Activated naive CD4-positive, alpha-beta T cell treated with anti-CD3 and anti-CD28 coated beads, Interleukin-2, amount 50 U/mL, for 24 hours (primary cell): ENCODE measurements at regions not wholly inside any gene's neighbourhood (a gene's known extent, or its start where the extent isn't known, plus 50 kb on each side); places are given as distances from the start of the nearest gene placed in this dataset.

Experiments
- H3K27ac Mint-ChIP-seq: one replicate; pipeline ENCODE4 v1.8.0; 2021; ENCODE audit warnings: mild to moderate bottlenecking, mixed read lengths
- H3K27me3 Mint-ChIP-seq: one replicate; pipeline ENCODE4 v1.8.0; 2021; ENCODE audit warnings: mixed read lengths
- H3K36me3 Mint-ChIP-seq: one replicate; pipeline ENCODE4 v1.8.0; 2021; ENCODE audit warnings: mixed read lengths
- H3K4me1 Mint-ChIP-seq: one replicate; pipeline ENCODE4 v1.8.0; 2021; ENCODE audit warnings: mixed read lengths
- H3K4me3 Mint-ChIP-seq: one replicate; pipeline ENCODE4 v1.8.0; 2021; ENCODE audit warnings: mild to moderate bottlenecking, mixed read lengths
- H3K9me3 Mint-ChIP-seq: one replicate; pipeline ENCODE4 v1.8.0; 2021; ENCODE audit warnings: mixed read lengths

GRCh38 chr6:19322691-19323485 lies 514.3 kb upstream of the ID4 start:
- H3K27me3 Mint-ChIP-seq: no peaks in the 10 kb centered on the region
- peaks cover 6% of the 10 kb centered on the region for H3K9me3 Mint-ChIP-seq
- H3K4me3 Mint-ChIP-seq: no peak overlapping the region
- no peak overlapping the region for H3K27ac Mint-ChIP-seq
- no peaks in the 10 kb centered on the region for H3K36me3 Mint-ChIP-seq
- no peaks in the 10 kb centered on the region for H3K4me1 Mint-ChIP-seq

- no peak overlapping the region for H3K27ac Mint-ChIP-seq
- no peaks in the 10 kb centered on the region for H3K36me3 Mint-ChIP-seq
- H3K4me1 Mint-ChIP-seq: no peaks in the 10 kb centered on the region
- no peak overlapping the region for H3K4me3 Mint-ChIP-seq
- H3K9me3 Mint-ChIP-seq: peaks cover 6% of the 10 kb centered on the region
- H3K27me3 Mint-ChIP-seq: no peaks in the 10 kb centered on the region
Measured at GRCh38 chr6:19324376-19324775, 512.8 kb upstream of the ID4 start.

- no peak overlapping the region for H3K4me3 Mint-ChIP-seq
- no peak overlapping the region for H3K27ac Mint-ChIP-seq
- peaks cover 10% of the 10 kb centered on the region for H3K9me3 Mint-ChIP-seq
Measured at GRCh38 chr6:19325335-19325789, 511.8 kb upstream of the ID4 start.

GRCh38 chr6:19327241-19327640 lies 509.9 kb upstream of the ID4 start:
- H3K4me3 Mint-ChIP-seq: no peak overlapping the region
- peaks cover 4% of the 10 kb centered on the region for H3K9me3 Mint-ChIP-seq
- H3K27ac Mint-ChIP-seq: no peak overlapping the region
- no peaks in the 10 kb centered on the region for H3K4me1 Mint-ChIP-seq
- no peaks in the 10 kb centered on the region for H3K36me3 Mint-ChIP-seq
- H3K27me3 Mint-ChIP-seq: no peaks in the 10 kb centered on the region

More at GRCh38 chr6:19325335-19325789, 511.8 kb upstream of the ID4 start:
- Mint-ChIP-seq H3K27me3 (no peaks in the 10 kb centered on the region), H3K4me1 (no peaks in the 10 kb centered on the region), H3K36me3 (no peaks in the 10 kb centered on the region)

GRCh38 chr6:19327661-19328060 lies 509.5 kb upstream of the ID4 start:
- Mint-ChIP-seq H3K27me3 (no peaks in the 10 kb centered on the region), H3K4me1 (no peaks in the 10 kb centered on the region), H3K9me3 (peaks cover 4% of the 10 kb centered on the region), H3K4me3 (no peak overlapping the region), H3K27ac (no peak overlapping the region), H3K36me3 (no peaks in the 10 kb centered on the region)

GRCh38 chr6:19329078-19329477 lies 508.1 kb upstream of the ID4 start:
- Mint-ChIP-seq H3K27ac (no peak overlapping the region), H3K9me3 (peaks cover 4% of the 10 kb centered on the region), H3K36me3 (no peaks in the 10 kb centered on the region), H3K4me1 (no peaks in the 10 kb centered on the region), H3K27me3 (no peaks in the 10 kb centered on the region), H3K4me3 (no peak overlapping the region)

GRCh38 chr6:19331089-19331488 lies 506.1 kb upstream of the ID4 start:
- Mint-ChIP-seq H3K27ac (no peak overlapping the region), H3K4me1 (no peaks in the 10 kb centered on the region), H3K9me3 (peaks cover 9% of the 10 kb centered on the region), H3K4me3 (no peak overlapping the region), H3K27me3 (no peaks in the 10 kb centered on the region), H3K36me3 (no peaks in the 10 kb centered on the region)

- Mint-ChIP-seq H3K27ac (no peak overlapping the region), H3K27me3 (no peaks in the 10 kb centered on the region), H3K4me1 (no peaks in the 10 kb centered on the region), H3K36me3 (no peaks in the 10 kb centered on the region), H3K4me3 (no peak overlapping the region), H3K9me3 (peaks cover 9% of the 10 kb centered on the region)
Measured at GRCh38 chr6:19332806-19333460, 504.2 kb upstream of the ID4 start.

GRCh38 chr6:19333936-19334335 lies 503.2 kb upstream of the ID4 start:
- H3K9me3 Mint-ChIP-seq: peaks cover 9% of the 10 kb centered on the region

GRCh38 chr6:19336579-19336978 lies 500.6 kb upstream of the ID4 start:
- H3K27ac Mint-ChIP-seq: no peak overlapping the region
- H3K4me1 Mint-ChIP-seq: no peaks in the 10 kb centered on the region
- no peaks in the 10 kb centered on the region for H3K36me3 Mint-ChIP-seq
- no peak overlapping the region for H3K4me3 Mint-ChIP-seq
- no peaks in the 10 kb centered on the region for H3K27me3 Mint-ChIP-seq
- peaks cover 9% of the 10 kb centered on the region for H3K9me3 Mint-ChIP-seq

More at GRCh38 chr6:19333936-19334335, 503.2 kb upstream of the ID4 start:
- no peaks in the 10 kb centered on the region for H3K27me3 Mint-ChIP-seq
- H3K4me1 Mint-ChIP-seq: no peaks in the 10 kb centered on the region
- no peak overlapping the region for H3K4me3 Mint-ChIP-seq
- H3K27ac Mint-ChIP-seq: no peak overlapping the region
- H3K36me3 Mint-ChIP-seq: no peaks in the 10 kb centered on the region

GRCh38 chr6:19337101-19337500 lies 500.1 kb upstream of the ID4 start:
- Mint-ChIP-seq H3K27ac (no peak overlapping the region), H3K4me1 (no peaks in the 10 kb centered on the region), H3K27me3 (no peaks in the 10 kb centered on the region), H3K36me3 (no peaks in the 10 kb centered on the region), H3K4me3 (no peak overlapping the region), H3K9me3 (peaks cover 9% of the 10 kb centered on the region)

GRCh38 chr6:19342616-19343015 lies 494.6 kb upstream of the ID4 start:
- no peak overlapping the region for H3K27ac Mint-ChIP-seq
- H3K4me3 Mint-ChIP-seq: no peak overlapping the region
- H3K36me3 Mint-ChIP-seq: no peaks in the 10 kb centered on the region
- H3K27me3 Mint-ChIP-seq: no peaks in the 10 kb centered on the region
- peaks cover 23% of the 10 kb centered on the region for H3K9me3 Mint-ChIP-seq
- H3K4me1 Mint-ChIP-seq: no peaks in the 10 kb centered on the region

- peaks cover 15% of the 10 kb centered on the region for H3K9me3 Mint-ChIP-seq
- no peaks in the 10 kb centered on the region for H3K36me3 Mint-ChIP-seq
- no peaks in the 10 kb centered on the region for H3K27me3 Mint-ChIP-seq
- H3K4me1 Mint-ChIP-seq: no peaks in the 10 kb centered on the region
- H3K4me3 Mint-ChIP-seq: no peak overlapping the region
- H3K27ac Mint-ChIP-seq: no peak overlapping the region
Measured at GRCh38 chr6:19349429-19349828, 487.7 kb upstream of the ID4 start.

GRCh38 chr6:19354181-19354580 lies 483.0 kb upstream of the ID4 start:
- Mint-ChIP-seq H3K4me3 (no peak overlapping the region), H3K27me3 (no peaks in the 10 kb centered on the region), H3K9me3 (peaks cover 7% of the 10 kb centered on the region)

GRCh38 chr6:19356692-19357091 lies 480.5 kb upstream of the ID4 start:
- no peak overlapping the region for H3K4me3 Mint-ChIP-seq
- peaks cover 5% of the 10 kb centered on the region for H3K9me3 Mint-ChIP-seq
- no peak overlapping the region for H3K27ac Mint-ChIP-seq
- no peaks in the 10 kb centered on the region for H3K4me1 Mint-ChIP-seq
- H3K36me3 Mint-ChIP-seq: no peaks in the 10 kb centered on the region
- no peaks in the 10 kb centered on the region for H3K27me3 Mint-ChIP-seq

More at GRCh38 chr6:19354181-19354580, 483.0 kb upstream of the ID4 start:
- H3K27ac Mint-ChIP-seq: no peak overlapping the region
- H3K36me3 Mint-ChIP-seq: no peaks in the 10 kb centered on the region
- no peaks in the 10 kb centered on the region for H3K4me1 Mint-ChIP-seq

GRCh38 chr6:19362396-19362795 lies 474.8 kb upstream of the ID4 start:
- Mint-ChIP-seq H3K4me1 (no peaks in the 10 kb centered on the region), H3K27me3 (no peaks in the 10 kb centered on the region), H3K27ac (no peak overlapping the region), H3K9me3 (peaks cover 5% of the 10 kb centered on the region), H3K4me3 (no peak overlapping the region), H3K36me3 (no peaks in the 10 kb centered on the region)
